LNCaP clone FGC (cell line): ENCODE measurements at regions not wholly inside any gene's neighbourhood (a gene's known extent, or its start where the extent isn't known, plus 50 kb on each side); places are given as distances from the start of the nearest gene placed in this dataset.
A peak's percentile ranks its signal among the peaks of the same experiment; 100 is the strongest.

Experiments used
- DNase-seq: peaks from one replicate; pipeline ENCODE4 v3.0.0-alpha.2; 2011; ENCODE audit warnings: low read depth
- H3K4me3 ChIP-seq: 2 replicates; pipeline ENCODE4 v1.5.1; 2011; ENCODE audit warnings: mild to moderate bottlenecking, low read depth, low read length, control low read depth
- TF ChIP-seq, protein P1 (sequence below): IDR thresholded peaks from 2 replicates; pipeline ENCODE4 v1.5.1; 2012; ENCODE audit warnings: mild to moderate bottlenecking; ENCODE audit not compliant: control insufficient read depth, insufficient read depth; ENCODE audit errors: extremely low read depth

DNA sequence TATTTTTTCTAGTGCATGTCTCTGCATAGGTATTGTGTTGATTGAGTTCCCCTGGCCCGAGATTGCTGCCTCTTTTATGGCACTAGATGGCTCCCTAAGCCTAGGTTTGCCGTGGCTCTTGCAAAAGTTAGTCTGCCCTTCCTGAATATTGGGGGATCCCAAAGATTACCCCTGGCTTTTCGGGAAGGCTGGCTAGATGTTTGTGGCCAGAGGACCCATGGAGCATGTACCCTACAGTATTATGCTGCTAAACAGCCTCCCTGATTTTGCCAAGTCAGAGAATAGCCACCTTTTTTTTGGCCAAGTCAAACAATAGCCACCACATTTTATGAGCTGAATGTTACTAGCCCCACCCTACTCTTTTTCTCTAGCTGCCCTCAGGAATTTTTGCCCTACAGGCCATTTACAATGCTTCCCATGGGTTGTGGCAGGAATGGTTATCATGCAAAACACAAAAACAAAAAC lies 343.2 kb downstream of the OLFM3 start:
- H3K4me3 ChIP-seq = no peak overlapping the region
- DNase-seq = peak; percentile 4
- TF ChIP-seq, protein P1, sequence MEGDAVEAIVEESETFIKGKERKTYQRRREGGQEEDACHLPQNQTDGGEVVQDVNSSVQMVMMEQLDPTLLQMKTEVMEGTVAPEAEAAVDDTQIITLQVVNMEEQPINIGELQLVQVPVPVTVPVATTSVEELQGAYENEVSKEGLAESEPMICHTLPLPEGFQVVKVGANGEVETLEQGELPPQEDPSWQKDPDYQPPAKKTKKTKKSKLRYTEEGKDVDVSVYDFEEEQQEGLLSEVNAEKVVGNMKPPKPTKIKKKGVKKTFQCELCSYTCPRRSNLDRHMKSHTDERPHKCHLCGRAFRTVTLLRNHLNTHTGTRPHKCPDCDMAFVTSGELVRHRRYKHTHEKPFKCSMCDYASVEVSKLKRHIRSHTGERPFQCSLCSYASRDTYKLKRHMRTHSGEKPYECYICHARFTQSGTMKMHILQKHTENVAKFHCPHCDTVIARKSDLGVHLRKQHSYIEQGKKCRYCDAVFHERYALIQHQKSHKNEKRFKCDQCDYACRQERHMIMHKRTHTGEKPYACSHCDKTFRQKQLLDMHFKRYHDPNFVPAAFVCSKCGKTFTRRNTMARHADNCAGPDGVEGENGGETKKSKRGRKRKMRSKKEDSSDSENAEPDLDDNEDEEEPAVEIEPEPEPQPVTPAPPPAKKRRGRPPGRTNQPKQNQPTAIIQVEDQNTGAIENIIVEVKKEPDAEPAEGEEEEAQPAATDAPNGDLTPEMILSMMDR = peak; percentile 64

DNA sequence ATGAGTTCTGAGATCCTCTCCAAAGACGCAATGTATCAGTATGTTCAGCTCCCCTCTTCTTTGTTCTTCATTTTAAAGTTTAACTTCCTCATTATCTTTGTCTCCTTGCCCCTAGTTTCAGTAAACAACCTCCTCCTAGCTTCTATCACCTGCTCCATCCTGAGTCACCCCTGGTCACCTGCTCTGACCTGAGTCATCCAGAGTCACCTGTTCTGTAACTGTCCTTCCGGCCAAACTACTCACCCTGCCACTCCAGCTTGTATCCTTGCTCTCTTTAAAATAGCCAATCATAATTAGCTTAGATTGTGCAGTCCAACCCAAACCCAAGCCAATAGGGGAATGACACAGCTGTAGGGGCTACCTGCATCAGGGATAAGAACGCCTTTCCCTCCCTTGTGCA lies 332.0 kb downstream of the OLFM3 start:
- H3K4me3 ChIP-seq = no peak overlapping the region
- TF ChIP-seq, protein P1 = no peak
- DNase-seq = no peak

GRCh38 chr1:101667761-101668160 lies 329.0 kb downstream of the OLFM3 start:
- TF ChIP-seq, protein P1 = no peak
- no peak overlapping the region for H3K4me3 ChIP-seq
- DNase-seq = no peak

DNA sequence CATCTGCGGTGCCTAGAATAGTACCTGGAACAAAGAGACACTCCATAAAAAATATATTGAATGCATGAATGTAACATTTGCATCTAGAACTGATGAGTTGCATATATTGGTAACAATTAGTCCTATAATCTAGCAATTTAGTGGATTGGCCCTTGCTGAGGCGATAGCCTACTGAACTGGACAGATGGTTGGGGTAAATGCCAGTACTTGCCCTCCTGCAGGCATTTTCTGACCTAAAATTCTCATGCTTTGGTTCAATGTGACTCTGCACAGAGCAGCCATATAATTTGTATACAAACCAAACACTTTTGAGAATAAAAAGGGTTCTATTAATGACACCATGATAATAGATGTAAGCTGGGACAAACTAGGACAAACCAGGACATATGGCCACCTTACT lies 313.6 kb downstream of the OLFM3 start:
- DNase-seq = no peak
- TF ChIP-seq, protein P1 = no peak
- no peak overlapping the region for H3K4me3 ChIP-seq

GRCh38 chr1:101683561-101683960 lies 313.2 kb downstream of the OLFM3 start:
- DNase-seq = no peak
- H3K4me3 ChIP-seq = no peak overlapping the region
- TF ChIP-seq, protein P1 = no peak

- DNase-seq = no peak
- TF ChIP-seq, protein P1 = no peak
- no peak overlapping the region for H3K4me3 ChIP-seq
These were observed 299.7 kb downstream of the OLFM3 start for GRCh38 chr1:101697072-101697471.

DNA sequence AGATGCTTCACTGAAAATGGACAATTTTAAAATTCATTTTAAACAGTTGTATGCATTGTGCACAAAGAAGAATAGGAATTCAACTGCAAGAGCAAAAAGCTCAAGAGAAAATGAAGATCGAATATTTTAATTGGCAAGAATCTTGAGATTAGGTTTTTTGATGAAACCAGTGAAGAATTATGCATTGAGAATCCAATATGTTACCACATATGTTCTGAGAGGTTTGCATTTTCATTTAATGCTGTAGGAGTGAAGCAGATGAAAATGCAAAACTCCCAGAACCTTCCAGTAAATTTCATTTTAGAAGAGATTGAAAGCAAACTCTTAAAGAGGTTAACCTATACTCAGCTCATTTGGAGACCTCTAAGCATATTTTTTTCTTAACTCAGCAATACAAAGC lies 298.0 kb downstream of the OLFM3 start:
- TF ChIP-seq, protein P1 = no peak
- no peak for DNase-seq

More for the DNA sequence above, 298.0 kb downstream of the OLFM3 start:
- H3K4me3 ChIP-seq = no peak overlapping the region
